GM18907 (cell line): ENCODE measurements at regions not wholly inside any gene's neighbourhood (a gene's known extent, or its start where the extent isn't known, plus 50 kb on each side); places are given as distances from the start of the nearest gene placed in this dataset.
"Not testable (repeated sequence)": the region's sequence is repeated elsewhere in the genome, so short reads cannot be mapped to it uniquely, and the experiment has no call there.

Experiments used
- ATAC-seq: cut with Tn5 transposase; IDR thresholded peaks from one replicate; pipeline ENCODE4 v1.9.1; 2021; ENCODE audit warnings: mild to moderate bottlenecking, moderate library complexity; ENCODE audit not compliant: unreplicated experiment

DNA sequence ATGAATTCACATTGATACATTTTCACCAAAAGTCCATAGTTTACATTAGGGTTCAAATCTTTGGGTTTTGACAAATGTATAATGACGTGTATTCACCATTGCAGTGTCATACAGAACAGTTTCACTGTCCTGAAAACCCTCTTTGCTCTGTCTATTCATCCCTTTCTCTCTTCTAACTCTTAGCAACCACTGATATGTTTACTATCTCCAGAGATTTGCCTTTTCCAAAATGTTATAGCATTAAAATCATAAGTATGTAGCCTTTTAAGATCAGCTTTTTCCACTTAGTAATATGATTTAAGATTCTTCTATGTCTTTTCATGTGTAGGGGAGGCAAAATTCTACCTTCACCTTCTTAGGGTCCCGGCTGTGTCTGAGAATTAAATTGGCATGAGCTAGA, 203.8 kb downstream of the TPRG1 start:
- no peak for ATAC-seq

DNA sequence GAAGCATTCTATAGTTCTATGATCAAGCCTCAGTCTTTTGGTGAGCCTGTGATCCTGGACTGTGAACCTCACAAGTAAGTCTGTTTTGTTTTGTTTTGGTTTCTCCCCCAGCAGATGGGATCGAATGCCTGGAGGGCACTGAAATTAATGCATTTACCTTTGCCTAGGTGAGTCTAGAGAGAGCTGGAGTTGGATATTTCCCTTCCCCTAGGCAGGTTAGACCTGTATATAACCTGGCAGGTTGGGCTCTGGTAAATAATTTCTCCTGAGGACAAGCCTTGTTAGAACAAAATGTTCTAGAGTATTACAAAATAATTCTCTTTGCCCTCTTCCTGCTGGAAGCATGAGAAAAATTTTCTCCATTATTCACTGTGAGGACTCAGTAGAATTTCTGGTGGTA, 211.9 kb downstream of the TPRG1 start:
- ATAC-seq: no peak

DNA sequence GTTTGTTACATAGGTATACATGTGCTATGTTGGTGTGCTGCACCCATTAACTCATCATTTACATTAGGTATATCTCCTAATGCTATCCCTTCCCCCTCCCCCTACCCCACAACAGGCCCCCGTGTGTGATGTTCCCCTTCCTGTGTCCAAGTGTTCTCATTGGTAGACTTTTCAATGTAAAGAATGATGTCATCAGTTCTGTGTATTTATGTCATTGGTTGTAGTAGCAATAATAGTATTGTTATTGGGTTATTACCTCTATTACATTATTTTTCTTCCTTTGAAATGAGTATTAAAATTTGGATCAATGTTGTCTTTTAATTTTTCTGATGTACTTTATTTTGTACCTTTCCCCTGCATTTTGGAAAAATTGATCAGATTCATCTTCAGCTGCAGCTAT, 214.1 kb downstream of the TPRG1 start:
- not testable (repeated sequence) for ATAC-seq

DNA sequence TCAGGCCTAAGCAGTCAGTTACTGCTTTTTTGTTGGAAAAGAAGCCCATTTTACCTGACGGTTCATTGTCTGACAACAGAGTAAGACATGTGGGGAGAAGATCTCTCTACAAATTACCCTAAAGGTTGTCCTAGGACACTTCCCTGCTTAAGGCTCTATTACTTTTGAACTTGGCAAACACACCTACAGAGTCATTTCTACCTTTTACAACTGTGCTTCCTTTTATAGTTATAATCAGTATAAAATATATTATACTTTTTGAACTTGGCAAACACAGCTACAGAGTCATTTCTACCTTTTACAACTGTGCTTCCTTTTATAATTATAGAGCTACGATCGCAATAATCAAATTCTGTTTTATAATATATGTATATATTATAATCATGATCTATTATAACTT, 215.0 kb downstream of the TPRG1 start:
- no peak for ATAC-seq

DNA sequence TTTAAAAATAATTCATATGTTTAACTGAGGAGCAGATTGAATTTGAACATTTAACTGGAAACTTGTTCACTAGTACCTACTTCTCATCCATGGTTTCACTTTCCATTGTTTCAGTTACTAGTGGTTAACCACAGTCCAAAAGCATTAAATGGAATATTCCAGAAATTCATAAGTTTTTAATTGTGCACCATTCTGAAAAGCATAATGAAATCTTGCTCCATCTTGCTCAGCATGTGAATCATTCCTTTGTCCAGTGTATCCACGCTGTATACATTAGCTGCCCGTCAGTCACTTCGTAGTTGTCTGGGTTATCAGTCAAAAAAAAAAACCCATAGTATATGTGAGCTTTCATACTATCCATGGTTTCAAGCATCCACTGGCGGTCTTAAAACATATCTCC, 217.6 kb downstream of the TPRG1 start:
- ATAC-seq: no peak

DNA sequence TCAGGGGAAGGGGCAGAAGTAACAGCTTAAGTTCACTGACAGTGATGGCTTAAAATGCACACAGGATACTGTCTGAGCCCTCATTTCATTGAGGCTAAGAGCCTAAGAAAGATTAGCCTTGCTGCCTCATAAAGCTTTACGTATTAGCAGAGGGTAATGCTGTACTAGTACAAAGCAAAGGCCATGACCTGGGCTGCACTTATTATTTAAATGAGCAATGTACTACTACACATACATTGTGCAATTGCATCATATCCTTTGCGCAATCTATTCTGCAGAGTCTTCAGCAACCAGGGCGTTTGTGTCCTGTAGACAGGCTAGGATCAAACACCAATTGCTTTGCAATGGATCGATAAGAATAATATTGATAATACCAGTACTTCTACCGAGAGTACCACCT, 221.8 kb downstream of the TPRG1 start:
- ATAC-seq: no peak

DNA sequence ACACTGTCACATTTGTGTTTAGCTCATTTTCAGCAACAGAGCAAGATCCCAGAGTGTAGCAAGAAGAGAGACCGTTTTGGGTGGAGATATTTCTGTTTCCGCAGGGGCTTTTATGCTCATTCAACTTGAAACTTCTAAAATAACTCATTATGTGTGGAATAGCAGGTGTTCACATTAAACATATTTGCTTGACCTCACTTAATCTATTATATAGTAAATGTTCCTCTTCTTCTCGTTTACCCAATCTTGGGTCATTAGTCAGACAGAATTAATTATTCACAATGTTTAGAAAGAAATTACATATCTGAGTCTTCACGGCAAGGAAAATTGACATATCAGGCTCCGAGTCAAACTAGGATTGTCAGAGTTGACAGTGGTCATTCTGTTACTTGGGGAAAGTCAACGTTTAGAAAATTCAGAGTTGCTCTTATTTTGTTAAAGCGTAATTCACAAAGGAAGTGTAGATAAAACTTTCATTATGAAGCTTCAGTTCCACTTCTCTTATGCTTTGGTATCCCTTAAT, 222.9 kb downstream of the TPRG1 start:
- peak; percentile 87 for ATAC-seq

DNA sequence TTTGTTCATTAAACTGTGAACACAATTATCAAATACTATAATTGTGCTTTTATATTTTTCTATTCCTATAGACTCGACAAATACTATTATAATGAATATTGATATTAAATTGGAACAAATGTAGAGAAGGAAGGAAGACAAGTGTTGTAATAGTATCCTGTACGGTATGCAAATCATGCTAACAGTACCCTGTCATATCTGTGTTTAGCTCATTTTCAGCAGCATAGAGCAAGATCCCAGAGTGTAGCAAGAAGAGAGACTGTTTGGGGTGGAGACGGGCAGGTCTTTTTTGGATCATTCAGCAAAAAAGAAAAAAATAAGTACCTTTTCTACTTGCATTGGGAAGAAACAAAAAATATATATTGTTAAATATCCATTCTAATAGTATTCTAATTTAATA, 224.1 kb downstream of the TPRG1 start:
- no peak for ATAC-seq

DNA sequence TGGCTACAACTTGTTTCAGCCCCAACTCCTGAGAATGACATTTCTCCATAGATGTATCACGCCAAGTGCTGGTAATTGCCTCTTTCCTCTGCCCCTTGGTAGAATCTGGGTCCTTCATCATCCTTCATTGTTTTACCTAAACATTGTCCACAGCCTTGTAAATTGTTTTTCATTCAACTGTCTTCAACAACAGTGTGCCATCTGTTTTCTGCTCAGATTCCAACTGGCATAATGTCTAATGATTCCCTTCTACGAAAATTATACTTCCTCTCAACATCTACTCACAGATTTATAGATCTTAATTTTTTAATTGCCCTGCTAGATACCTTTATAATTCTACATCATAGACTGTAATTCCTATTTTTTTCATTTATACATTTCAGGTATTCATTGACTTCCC, 226.9 kb downstream of the TPRG1 start:
- no peak for ATAC-seq

DNA sequence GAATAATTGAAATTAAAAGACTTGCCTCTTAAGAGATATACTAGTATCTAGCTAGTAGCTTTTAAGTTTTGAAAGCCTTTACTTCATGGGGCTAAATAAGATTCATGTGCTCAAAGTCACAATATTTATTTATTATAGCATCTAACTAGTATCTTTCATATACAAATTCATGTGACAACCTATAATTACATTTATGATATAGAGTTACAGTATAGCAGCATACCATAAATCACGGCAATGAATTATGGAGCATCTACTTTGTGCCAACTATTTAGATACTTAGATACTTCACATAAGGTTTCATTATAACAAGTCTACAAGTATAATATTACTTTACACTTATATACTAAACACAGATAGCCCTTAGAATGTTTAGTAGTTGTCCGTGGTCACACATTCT, 229.4 kb downstream of the TPRG1 start:
- ATAC-seq: no peak

DNA sequence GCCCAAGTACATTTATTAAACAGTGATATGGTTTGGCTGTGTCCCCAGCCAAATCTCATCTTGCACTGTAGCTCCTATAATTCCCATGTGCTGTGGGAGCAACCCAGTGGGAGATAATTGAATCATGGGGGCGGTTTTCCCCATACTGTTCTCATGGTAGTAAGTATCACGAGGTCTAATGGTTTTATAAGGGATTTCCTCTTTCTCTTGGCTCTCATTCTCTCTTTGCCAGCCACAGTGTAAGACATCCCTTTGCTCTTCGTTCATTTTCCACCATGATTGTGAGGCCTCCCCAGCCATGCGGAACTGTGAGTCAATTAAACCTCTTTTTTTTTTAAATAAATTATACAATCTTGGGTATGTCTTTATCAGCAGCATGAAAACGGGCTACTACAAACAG, 228.0 kb upstream of the TP63 start:
- no peak for ATAC-seq

DNA sequence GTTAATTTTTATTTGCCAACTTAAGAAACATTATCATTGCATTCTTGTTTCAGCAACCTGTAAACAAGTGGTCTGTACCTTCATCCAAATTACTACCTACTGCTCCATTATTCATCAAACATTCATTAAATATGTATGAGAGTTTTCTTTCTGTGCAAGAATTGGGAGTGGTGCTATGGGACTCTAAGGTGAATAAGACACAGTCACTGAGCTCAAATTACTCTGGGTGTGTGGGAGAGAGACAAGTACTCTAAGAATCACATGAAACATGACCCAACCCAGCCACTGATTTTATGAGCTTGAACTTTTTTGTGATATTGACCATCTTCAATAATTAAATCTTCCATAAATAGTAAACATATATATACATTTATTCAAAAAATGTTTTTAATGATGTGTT, 227.2 kb upstream of the TP63 start:
- ATAC-seq: no peak

DNA sequence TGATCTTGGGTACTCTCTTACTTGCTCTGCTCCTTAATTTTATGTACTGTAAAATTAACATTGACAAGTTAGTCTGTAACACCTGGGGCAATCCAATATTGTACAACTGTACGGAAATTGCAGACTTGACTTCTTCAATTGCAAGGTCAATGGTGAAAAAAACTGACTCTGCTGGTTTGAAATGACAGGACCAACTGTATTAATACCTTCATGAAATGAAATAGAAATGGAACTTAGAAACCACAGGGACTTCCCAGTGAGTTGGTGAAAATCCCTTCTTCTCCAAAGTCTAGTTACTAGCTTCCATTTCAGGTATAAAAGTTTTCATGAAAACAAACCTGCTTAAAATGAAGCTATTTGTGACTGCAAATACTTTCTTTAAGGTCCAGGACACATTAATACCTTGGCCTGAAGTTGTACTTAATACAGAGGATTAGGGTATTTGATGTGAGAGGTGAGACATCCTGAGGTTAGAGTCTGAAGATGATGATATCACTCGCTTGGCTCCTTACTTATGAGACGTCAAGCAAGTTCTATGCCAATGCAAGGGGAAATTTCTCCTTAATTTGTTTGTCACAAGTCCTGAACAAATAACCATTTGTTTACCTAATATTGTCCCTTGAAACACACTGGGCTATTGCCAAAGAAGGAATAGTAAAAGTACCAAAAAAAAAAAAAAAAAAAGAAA, 226.2 kb upstream of the TP63 start:
- ATAC-seq: peak; percentile 70

DNA sequence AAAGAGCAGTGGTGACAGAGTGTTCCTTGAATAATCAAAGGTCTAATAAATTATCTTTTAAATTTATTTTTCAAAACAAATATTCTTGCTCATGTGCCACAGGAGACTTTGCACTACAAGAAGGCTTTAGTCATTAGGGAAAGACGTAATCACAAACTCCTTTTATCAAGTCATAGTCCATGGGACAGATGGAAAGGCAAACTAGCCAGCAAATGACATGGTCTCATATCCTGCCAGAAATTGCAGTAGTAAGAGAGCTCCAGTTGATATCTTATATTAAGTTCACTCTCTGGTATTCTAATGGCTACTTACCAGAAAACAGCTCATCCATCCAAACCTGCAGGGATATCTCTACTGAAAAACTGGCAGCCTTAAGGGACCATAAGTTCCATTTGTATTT, 225.0 kb upstream of the TP63 start:
- ATAC-seq: no peak

DNA sequence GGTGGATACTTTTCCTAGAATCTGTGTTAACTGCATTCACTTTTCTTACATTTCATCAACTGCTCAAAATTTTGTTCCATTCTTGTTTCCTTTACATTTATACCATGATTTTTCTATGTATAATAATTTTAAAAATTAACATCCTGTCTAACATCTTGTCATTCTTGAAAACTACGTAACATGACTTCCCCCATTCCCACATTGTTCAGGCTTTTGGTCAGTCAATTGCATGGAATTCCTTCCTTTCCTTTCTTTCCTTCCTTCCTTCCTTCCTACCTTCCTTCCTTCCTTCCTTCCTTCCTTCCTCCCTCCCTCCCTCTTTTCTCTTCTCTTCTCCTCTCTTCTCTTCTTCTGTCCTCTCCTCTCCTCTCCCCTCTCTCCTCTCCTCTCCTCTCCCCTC, 220.7 kb upstream of the TP63 start:
- ATAC-seq: no peak

DNA sequence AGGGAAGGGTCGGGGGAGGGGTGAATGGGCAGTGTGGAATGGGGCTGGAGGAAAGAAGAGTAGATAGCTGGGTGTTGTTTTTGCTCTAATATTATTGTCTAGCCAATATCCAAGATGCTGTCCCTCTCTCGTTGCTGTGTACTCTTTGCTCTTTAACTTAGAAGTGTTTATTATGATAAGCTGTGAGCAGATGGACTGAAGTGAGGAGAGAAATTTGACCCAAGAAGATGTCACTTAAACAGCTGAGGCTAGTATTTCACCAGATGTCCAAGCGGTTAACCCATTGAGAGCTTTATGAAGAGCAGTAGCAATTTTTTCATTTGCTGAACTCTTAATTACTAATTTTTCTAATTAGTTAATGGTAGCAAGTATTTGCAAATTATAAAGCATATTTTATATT, 212.2 kb upstream of the TP63 start:
- no peak for ATAC-seq

DNA sequence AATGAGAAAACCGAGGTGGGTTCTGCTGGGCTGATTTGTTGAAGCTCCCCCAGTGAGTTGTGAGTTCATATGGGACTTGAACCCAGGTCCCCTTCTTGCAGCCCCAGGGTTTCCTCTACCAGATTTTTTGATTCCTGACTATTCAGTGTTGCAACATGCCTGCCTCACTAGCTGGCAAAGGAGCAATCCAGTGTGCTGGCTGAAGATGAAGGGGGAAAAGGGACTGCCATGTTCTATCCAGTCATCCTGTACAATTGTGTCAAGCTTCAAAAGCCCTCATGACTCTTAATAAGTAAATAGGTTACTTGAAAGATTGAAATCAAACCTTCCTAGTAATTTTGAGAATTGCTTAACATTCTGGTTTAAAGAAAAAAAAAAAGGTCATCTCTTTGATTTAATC, 211.5 kb upstream of the TP63 start:
- no peak for ATAC-seq

DNA sequence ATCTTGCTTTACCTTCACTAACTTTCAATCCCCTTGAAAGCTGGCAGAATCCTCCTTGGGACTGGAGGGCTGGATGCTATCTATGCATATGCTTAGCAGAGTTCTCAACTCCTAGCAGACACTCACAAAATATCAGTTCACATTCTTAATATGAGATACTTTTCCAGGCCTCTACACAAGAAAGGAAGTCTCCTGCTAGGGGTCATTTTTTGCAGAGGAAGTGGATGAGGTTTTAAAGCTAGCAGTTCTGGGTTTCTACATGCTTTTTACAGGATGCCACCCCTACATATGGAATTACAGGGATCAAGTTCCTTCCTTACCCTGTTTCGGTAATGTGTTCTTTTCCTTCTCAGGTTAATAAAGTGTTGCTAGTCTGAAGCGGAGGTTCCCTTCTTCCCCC, 206.3 kb upstream of the TP63 start:
- ATAC-seq: no peak

DNA sequence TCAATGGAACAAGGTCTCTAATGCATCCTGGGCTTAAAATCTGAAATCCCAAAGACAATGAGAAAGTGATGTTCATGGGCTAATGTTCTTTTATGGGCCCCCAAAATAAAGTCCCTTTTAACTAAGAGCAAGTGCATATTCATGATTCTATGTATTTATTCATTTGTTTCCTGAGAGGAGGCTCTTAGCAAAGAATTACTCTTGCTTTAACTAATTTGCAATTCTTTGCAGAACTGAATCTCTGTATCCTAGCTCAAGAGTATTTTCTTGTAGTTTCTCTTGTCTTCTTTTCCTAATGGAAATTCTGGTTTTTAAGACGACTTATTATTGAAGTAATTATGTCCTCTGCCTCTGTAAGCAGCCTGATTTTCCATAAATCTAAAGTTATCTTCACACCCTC, 202.2 kb upstream of the TP63 start:
- no peak for ATAC-seq

DNA sequence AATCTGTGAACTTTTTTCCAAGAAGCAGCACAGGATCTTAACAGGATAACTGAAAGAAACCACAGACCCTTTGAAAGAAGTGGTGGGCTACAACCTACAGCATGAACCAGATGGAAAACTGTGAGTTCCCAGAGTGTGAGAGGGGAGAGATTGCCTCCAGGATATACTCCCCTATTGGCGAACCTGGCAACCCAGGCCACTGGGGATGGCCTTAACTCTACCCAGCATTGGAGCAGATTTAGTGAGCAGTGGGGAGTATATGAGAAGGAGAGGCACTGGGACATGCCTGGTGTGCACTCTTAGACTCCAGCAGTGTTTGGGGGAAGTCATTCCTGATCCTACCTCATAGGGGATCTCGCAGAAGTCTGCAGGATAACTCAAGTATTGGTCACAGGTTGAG, 201.0 kb upstream of the TP63 start:
- ATAC-seq: no peak

DNA sequence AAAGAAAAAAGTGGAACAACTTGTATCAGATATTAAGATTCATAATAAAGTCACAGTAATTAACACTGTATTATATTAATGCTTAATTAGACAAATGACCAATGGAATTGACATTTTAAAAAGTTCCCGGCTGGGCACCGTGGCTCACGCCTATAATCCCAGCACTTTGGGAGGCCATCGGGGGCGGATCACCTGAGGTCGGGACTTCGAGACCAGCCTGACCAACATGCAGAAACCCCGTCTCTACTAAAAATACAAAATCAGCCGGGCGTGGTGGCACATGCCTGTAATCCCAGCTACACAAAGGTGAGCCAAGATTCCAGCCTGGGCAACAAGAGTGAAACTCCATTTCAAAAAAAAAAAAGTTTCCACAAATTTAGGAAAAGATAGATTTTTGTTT, 188.9 kb upstream of the TP63 start:
- not testable (repeated sequence) for ATAC-seq

DNA sequence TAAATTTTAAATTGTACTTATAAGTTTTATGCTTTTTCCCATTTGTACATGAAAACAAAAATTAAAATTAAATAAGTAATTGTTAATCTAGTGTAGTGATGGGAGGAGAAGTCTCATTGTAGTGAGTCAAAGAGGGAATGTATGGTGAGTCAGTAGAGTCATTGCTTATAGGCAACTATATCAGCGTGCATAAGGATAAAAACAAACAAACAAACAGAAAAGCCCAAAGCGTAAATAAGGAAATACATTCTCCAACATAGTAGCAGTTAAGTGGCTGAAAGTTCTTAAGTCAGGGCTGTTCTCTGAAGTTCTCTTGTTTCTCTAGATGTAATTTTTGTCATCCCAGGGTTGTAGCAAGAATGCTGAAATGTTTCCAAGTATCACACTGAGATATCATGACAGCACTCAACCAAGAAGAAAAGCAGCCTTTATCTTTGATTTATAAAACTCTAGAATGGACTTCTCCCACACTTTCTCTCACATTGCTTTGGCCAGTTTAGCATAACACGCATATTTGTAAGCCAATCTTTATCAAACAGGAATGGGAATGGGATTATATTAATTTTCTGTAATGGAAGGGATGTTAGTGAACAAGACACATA, 184.1 kb upstream of the TP63 start:
- no peak for ATAC-seq

DNA sequence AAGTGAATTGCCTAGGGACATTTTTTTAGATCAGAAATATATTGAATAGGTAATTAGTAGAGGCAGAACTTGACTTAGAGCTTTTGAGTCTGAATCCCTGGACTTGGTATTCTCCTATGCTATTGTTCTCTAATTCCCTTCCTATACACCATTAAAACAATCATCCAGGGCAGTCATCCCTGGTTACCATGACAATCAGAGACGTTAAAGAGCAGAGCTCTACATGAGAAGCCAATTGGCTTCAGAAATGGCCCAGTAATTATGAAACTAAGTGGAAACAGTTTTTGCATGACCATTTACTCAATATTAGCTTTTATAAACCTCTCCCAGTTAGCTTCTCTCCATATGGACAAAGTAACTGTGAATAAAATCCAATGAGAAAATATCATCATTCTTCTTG, 182.1 kb upstream of the TP63 start:
- no peak for ATAC-seq
